Activated CD4-positive, alpha-beta T cell treated with anti-CD3 and anti-CD28 coated beads, Interleukin-2, amount 50 U/mL, for 24 hours (primary cell): ENCODE measurements at regions not wholly inside any gene's neighbourhood (a gene's known extent, or its start where the extent isn't known, plus 50 kb on each side); places are given as distances from the start of the nearest gene placed in this dataset.
"Not testable (repeated sequence)": the region's sequence is repeated elsewhere in the genome, so short reads cannot be mapped to it uniquely, and the experiment has no call there.

Source experiments
- DNase-seq, 2 donors: peaks; one replicate each; pipeline ENCODE4 v3.0.0-alpha.2; 2020; ENCODE audit warnings: low read depth in 1 of 2, low spot score in 1 of 2

GRCh38 chr7:156590212-156590611 lies 50.4 kb upstream of the RNF32 start:
- no peak for DNase-seq

GRCh38 chr7:156589808-156590207 lies 50.8 kb upstream of the RNF32 start:
- no peak for DNase-seq

- DNase-seq = no peak
Measured at GRCh38 chr7:156585926-156586325, 54.6 kb upstream of the RNF32 start.

GRCh38 chr7:156585025-156585648 lies 55.4 kb upstream of the RNF32 start:
- no peak for DNase-seq

- no peak for DNase-seq
Measured at GRCh38 chr7:156582591-156583123, 57.9 kb upstream of the RNF32 start.

GRCh38 chr7:156580036-156580435 lies 60.5 kb upstream of the RNF32 start:
- no peak for DNase-seq

- no peak for DNase-seq
Measured at GRCh38 chr7:156579566-156579965, 61.0 kb upstream of the RNF32 start.

- no peak for DNase-seq
Measured at GRCh38 chr7:156578978-156579430, 61.6 kb upstream of the RNF32 start.

- DNase-seq = no peak
Measured at GRCh38 chr7:156578578-156578940, 62.0 kb upstream of the RNF32 start.

GRCh38 chr7:156577645-156578577 lies 62.7 kb upstream of the RNF32 start:
- no peak for DNase-seq

GRCh38 chr7:156576216-156577058 lies 64.1 kb upstream of the RNF32 start:
- DNase-seq = no peak

GRCh38 chr7:156568258-156568657 lies 72.3 kb upstream of the RNF32 start:
- no peak for DNase-seq

GRCh38 chr7:156566812-156567549 lies 73.6 kb upstream of the RNF32 start:
- no peak for DNase-seq

GRCh38 chr7:156565002-156565401 lies 75.6 kb upstream of the RNF32 start:
- not testable (repeated sequence) for DNase-seq

- DNase-seq = no peak
Measured at GRCh38 chr7:156560696-156561095, 79.9 kb upstream of the RNF32 start.

GRCh38 chr7:156560075-156560474 lies 80.5 kb upstream of the RNF32 start:
- no peak for DNase-seq

GRCh38 chr7:156559001-156559400 lies 81.6 kb upstream of the RNF32 start:
- no peak for DNase-seq

- no peak for DNase-seq
Measured at GRCh38 chr7:156558198-156558597, 82.4 kb upstream of the RNF32 start.

- DNase-seq = no peak
Measured at GRCh38 chr7:156556083-156556482, 84.5 kb upstream of the RNF32 start.

- no peak for DNase-seq
Measured at GRCh38 chr7:156554488-156554887, 86.1 kb upstream of the RNF32 start.

GRCh38 chr7:156549636-156550035 lies 90.9 kb upstream of the RNF32 start:
- DNase-seq = no peak
